ENCODE measurements at regions not wholly inside any gene's neighbourhood (a gene's known extent, or its start where the extent isn't known, plus 50 kb on each side); places are given as distances from the start of the nearest gene placed in this dataset.

DNA sequence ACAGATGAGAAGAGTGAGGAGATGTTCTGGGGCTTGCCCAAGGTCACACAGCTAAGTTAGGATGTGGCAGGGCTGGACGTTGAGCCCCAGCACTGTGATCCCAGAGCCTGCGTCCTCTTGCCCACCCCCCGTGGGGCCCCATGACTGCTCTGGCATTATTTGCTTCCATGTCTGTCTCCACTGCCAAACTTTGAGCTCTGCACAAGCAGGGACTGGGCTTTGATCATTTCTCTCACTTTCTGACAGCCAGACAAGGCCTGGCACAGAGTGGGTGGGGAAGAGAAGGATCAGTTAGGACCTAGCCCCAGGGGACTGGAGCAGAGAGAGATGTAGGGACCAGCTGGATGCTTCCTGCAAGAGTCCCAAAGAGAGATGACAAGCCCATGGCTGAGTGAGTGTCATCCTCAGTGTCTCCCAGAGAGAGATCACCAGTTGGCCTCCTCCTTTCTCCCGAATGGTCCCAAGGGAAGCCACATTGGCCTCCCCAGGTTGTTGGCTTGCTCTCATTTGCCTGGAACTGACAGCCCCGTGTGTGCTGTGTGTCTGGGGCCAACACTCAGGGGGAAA, 126.7 kb upstream of the PWP1 start:
- Histone ChIP-seq H3K4me1 (no peaks in the 10 kb centered on the region), H3K27ac (no peak overlapping the region), H3K9me3 (no peaks in the 10 kb centered on the region), H3K36me3 (no peaks in the 10 kb centered on the region), H3K27me3 (no peaks in the 10 kb centered on the region), H3K4me3 (no peak overlapping the region)
- DNase-seq = no peak
- no peak for TF ChIP-seq POLR2A (IDR thresholded peaks at IDR 0.05)
- TF ChIP-seq, protein P1, sequence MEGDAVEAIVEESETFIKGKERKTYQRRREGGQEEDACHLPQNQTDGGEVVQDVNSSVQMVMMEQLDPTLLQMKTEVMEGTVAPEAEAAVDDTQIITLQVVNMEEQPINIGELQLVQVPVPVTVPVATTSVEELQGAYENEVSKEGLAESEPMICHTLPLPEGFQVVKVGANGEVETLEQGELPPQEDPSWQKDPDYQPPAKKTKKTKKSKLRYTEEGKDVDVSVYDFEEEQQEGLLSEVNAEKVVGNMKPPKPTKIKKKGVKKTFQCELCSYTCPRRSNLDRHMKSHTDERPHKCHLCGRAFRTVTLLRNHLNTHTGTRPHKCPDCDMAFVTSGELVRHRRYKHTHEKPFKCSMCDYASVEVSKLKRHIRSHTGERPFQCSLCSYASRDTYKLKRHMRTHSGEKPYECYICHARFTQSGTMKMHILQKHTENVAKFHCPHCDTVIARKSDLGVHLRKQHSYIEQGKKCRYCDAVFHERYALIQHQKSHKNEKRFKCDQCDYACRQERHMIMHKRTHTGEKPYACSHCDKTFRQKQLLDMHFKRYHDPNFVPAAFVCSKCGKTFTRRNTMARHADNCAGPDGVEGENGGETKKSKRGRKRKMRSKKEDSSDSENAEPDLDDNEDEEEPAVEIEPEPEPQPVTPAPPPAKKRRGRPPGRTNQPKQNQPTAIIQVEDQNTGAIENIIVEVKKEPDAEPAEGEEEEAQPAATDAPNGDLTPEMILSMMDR (IDR thresholded peaks at IDR 0.05) = no peak

DNA sequence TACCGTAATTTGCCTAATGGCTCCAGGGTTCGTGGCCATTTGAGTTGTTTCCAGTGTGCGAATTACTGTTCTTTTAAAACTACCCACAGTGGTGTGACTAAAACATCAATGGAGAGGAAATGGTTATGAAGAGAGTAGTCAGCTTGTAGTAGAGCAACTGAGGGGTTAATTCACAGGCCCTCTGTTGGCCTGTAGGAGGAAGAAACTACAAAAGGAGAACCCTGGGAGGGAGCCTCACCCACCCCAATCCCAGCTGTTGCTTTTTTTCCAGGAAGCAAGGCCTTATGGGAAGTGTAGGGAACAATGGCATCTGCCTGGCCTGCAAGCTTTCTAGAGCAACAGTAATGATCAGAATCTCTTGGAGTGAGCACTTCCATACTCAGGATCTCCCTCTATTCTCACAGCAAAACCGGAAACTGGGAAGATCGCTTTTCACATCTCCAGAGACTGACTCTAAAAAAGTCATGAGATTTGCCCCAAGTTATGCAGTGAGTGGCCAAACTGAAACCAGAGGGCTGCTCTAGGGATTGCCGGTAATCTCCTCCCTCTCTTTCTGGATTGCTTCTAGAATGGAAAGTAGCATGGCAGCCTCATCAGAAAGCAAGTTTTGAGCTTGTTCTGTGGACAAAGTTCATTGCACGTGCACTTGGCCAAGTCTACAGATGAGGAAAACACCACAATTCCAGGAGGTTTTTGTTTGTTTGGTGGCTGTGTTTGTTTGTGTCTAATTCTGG, 125.3 kb upstream of the PWP1 start:
- Histone ChIP-seq H3K4me1 (no peaks in the 10 kb centered on the region), H3K4me3 (no peak overlapping the region), H3K27me3 (no peaks in the 10 kb centered on the region), H3K9me3 (no peaks in the 10 kb centered on the region), H3K27ac (no peak overlapping the region), H3K36me3 (no peaks in the 10 kb centered on the region)
- DNase-seq = no peak
- TF ChIP-seq, protein P1 (IDR thresholded peaks at IDR 0.05) = no peak
- TF ChIP-seq POLR2A (IDR thresholded peaks at IDR 0.05) = no peak

DNA sequence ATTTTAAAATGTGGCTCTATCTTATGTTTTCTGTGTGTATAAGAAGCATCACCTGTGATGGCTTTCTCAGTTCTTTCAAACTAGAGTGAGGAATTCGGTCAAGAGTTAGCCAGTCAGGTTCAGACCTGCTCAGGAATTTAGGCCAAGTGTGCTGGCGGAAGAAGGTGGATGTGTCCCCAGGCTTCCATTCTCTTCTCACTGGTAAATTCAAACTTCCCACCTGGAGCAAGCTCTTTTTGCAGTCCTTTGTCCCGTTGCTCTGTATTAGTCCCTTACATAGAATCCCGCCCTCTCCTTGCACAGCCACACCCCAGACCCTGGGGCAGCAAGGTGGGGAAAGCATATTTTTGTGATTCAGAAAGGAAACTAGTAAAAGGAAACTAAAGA, 124.7 kb upstream of the PWP1 start:
- Histone ChIP-seq H3K9me3 (no peaks in the 10 kb centered on the region), H3K4me3 (no peak overlapping the region), H3K27ac (no peak overlapping the region), H3K27me3 (no peaks in the 10 kb centered on the region), H3K4me1 (no peaks in the 10 kb centered on the region), H3K36me3 (no peaks in the 10 kb centered on the region)
- DNase-seq = no peak
- TF ChIP-seq, protein P1 (IDR thresholded peaks at IDR 0.05) = no peak
- no peak for TF ChIP-seq POLR2A (IDR thresholded peaks at IDR 0.05)

DNA sequence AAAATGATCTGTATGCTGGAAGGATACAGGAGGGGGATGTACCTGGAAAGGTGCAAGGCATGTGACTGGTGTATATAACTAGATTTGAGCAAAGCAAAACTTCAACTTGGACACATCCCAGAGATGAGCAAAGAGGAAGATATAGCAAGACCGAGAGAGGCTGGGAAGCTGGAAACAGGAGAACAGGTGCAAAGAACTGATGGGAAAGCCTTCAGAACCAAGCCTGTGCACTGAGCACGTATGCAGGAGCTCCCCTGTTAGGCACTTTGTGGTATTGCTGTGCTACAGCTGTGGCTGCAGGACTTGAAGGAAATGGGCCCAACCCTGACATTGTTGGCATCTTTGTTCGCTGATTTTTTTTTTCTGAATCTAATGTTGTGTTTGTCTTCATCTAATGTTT, 120.7 kb upstream of the PWP1 start:
- H3K4me1 ChIP-seq = peaks cover 0 to 4% (median 0%) of the 10 kb centered on the region in 4 donors
- TF ChIP-seq, protein P1 (IDR thresholded peaks at IDR 0.05) = peak in 4 of 6 experiments; percentile 52 to 74 (median 66)
- no peak for TF ChIP-seq POLR2A (IDR thresholded peaks at IDR 0.05)
- no peaks in the 10 kb centered on the region for H3K9me3 ChIP-seq
- H3K27me3 ChIP-seq = no peaks in the 10 kb centered on the region
- peak in 1 of 3 donors; percentile 64 for DNase-seq
- H3K36me3 ChIP-seq = no peaks in the 10 kb centered on the region
- H3K4me3 ChIP-seq = no peak overlapping the region
- H3K27ac ChIP-seq = no peak overlapping the region

DNA sequence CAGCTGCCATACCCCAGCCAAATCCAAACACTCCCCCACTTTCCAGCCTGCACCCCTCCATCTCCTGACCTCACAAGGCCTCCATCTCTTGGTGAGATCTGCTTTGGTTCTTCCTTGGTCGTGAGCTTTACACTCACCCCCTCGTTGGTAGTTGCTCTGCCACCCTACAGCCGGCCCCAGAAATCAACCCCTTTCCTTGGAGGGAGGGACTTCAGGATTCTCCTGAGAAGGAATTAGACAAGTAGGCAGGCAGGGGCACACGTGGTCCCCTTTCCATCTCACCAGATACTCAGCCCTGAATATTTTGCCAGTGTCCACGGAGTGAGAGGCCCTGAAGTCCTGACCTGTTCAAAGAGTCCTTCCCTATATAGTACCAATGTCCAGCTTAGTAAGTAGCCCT, 120.0 kb upstream of the PWP1 start:
- Histone ChIP-seq H3K4me3 (no peak overlapping the region), H3K4me1 (peaks cover 0 to 4% (median 0%) of the 10 kb centered on the region in 4 donors), H3K36me3 (no peaks in the 10 kb centered on the region), H3K27me3 (no peaks in the 10 kb centered on the region), H3K27ac (no peak overlapping the region), H3K9me3 (no peaks in the 10 kb centered on the region)
- TF ChIP-seq POLR2A (IDR thresholded peaks at IDR 0.05) = no peak
- TF ChIP-seq, protein P1 (IDR thresholded peaks at IDR 0.05) = no peak
- no peak for DNase-seq

Data from Peyer's patch (tissue), 4 donors.